Coronary artery (tissue), 2 donors: ENCODE measurements at regions not wholly inside any gene's neighbourhood (a gene's known extent, or its start where the extent isn't known, plus 50 kb on each side); places are given as distances from the start of the nearest gene placed in this dataset.
"Not testable (repeated sequence)": the region's sequence is repeated elsewhere in the genome, so short reads cannot be mapped to it uniquely, and the experiment has no call there.

Experiments used
- DNase-seq: peaks from one replicate; pipeline ENCODE4 v3.0.0-alpha.2; 2017; ENCODE audit warnings: low spot score
- H3K27ac ChIP-seq, 2 donors: fragments of 200-600 bp; sonication (generic); one replicate each; pipeline ENCODE4 v1.5.1; 2016 to 2019
- H3K4me3 ChIP-seq: fragments of 200-600 bp; sonication (generic); 2 replicates; pipeline ENCODE4 v1.5.1; 2016; ENCODE audit warnings: mild to moderate bottlenecking, moderate library complexity
- CTCF ChIP-seq: fragments of 200-600 bp; sonication (generic); IDR thresholded peaks from one replicate; pipeline ENCODE4 v1.5.1; 2019; ENCODE audit warnings: antibody characterized with exemption

- Histone ChIP-seq H3K27ac (no peak overlapping the region), H3K4me3 (no peak overlapping the region)
- DNase-seq: no peak
- no peak for TF ChIP-seq CTCF
Observed at GRCh38 chr20:8990770-8991169, 78.1 kb upstream of the PLCB4 start.

DNA sequence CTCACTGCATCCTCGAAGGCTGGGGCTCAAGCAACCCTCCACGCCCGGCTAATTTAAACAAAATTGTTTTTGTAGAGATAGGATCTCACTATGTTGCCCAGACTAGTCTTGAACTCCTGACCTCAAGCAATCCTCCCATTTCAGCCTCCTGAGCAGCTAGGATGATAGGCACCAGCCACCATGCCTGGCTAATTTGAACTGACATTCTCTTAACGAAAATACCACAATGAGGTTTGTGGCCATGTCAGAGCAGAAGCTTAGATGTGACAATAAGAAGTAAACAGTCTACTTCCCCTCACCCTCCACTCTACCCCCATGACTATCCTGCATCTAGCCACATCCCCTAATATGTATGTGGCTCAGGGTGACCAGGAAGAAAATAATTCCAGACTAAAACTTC, 74.8 kb upstream of the PLCB4 start:
- Histone ChIP-seq H3K27ac (no peak overlapping the region), H3K4me3 (no peak overlapping the region)
- no peak for DNase-seq
- no peak for TF ChIP-seq CTCF

GRCh38 chr20:8995761-8996160, 73.1 kb upstream of the PLCB4 start:
- TF ChIP-seq CTCF: no peak
- DNase-seq: no peak
- no peak overlapping the region for H3K4me3 ChIP-seq
- no peak overlapping the region for H3K27ac ChIP-seq

DNA sequence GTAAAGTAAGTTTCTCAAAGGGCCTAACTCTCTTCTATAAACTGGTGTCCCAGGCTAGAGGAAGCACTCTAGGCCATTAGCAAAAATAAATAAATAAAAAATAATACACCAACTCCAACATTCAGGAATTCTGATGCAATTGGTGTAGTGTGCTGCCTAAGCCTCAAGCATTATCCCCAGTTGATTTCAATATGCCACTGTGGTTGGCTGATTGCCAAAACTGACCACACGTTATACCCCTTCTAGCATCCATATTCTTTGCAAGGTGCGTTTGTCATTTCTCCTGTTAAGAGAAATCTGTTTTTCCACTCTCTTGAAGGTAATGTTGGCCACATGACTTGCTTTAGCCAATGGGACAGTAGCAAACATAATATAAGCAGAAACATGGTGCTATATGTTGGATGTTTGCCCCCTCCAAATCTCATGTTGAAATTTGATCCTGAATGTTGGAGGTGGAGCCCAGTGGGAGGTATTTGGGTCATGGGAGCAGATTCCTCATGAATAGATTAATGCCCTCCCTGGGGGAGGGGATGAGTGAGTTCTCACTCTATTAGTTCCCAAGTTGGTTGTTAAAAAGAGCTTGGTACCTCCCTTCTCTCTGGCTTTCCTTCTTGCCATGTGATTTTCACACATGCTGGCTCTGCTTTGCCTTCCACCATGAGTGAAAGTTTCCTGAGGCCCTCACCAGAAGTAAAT, 71.9 kb upstream of the PLCB4 start:
- no peak for DNase-seq
- H3K27ac ChIP-seq: no peak overlapping the region
- H3K4me3 ChIP-seq: no peak overlapping the region
- no peak for TF ChIP-seq CTCF

DNA sequence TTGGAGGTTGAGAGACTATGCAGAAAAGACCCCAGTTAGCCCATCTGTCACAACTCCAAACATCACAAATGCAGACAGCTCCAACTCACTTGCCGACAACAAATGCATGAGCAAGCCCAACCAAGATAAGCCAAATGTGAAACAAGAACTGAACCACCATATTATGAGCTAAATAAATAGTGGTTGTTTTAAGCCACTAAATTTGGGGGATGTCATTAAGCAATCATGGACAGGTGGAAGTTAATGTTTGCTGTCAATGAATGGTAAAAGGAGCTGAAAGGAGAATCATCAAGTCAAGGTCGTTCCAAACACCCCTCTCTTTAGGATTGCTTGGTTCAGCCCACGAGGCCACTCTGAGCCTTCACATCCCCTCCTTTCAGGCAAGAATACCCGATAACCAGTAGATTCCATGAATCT, 71.2 kb upstream of the PLCB4 start:
- no peak overlapping the region for H3K27ac ChIP-seq
- DNase-seq: no peak
- H3K4me3 ChIP-seq: no peak overlapping the region
- TF ChIP-seq CTCF: no peak

GRCh38 chr20:9011121-9011520, 57.8 kb upstream of the PLCB4 start:
- no peak for TF ChIP-seq CTCF
- no peak overlapping the region for H3K27ac ChIP-seq
- no peak overlapping the region for H3K4me3 ChIP-seq
- DNase-seq: no peak

GRCh38 chr20:9015232-9015983, 53.5 kb upstream of the PLCB4 start:
- H3K27ac ChIP-seq, DNase-seq, H3K4me3 ChIP-seq: not testable (repeated sequence)
